Activated B cell treated with CpG ODN at 0.5 μM for 24 hours (primary cell): ENCODE measurements at regions not wholly inside any gene's neighbourhood (a gene's known extent, or its start where the extent isn't known, plus 50 kb on each side); places are given as distances from the start of the nearest gene placed in this dataset.

Experiments
- ATAC-seq: fragments of 200-7000 bp; cut with Tn5 transposase; one replicate; pipeline ENCODE4 v1.10.0; 2021; ENCODE audit warnings: low read depth, mild to moderate bottlenecking, moderate library complexity
- CTCF ChIA-PET: fragments of 350-600 bp; sonication (Branson Sonifier 250); formaldehyde crosslinking; loops from one replicate; lab custom pipeline; 2021; ENCODE audit warnings: antibody characterized with exemption; lab: Charles Lee
- POLR2A ChIA-PET: fragments of 350-600 bp; sonication (Branson Sonifier 250); formaldehyde crosslinking; loops from one replicate; lab custom pipeline; 2021; ENCODE audit warnings: antibody characterized with exemption; lab: Charles Lee
- DNase-seq: peaks from one replicate; pipeline ENCODE4 v3.0.0; 2022
- H3K27ac Mint-ChIP-seq: one replicate; pipeline ENCODE4 v1.8.0; 2020; ENCODE audit warnings: mixed read lengths
- H3K27me3 Mint-ChIP-seq: one replicate; pipeline ENCODE4 v1.8.0; 2021; ENCODE audit warnings: mixed read lengths
- H3K36me3 Mint-ChIP-seq: one replicate; pipeline ENCODE4 v1.8.0; 2021; ENCODE audit warnings: low read depth, mixed read lengths
- H3K4me1 Mint-ChIP-seq: one replicate; pipeline ENCODE4 v1.8.0; 2021; ENCODE audit warnings: mixed read lengths
- H3K4me3 Mint-ChIP-seq: one replicate; pipeline ENCODE4 v1.8.0; 2020; ENCODE audit warnings: mild to moderate bottlenecking, mixed read lengths
- H3K9me3 Mint-ChIP-seq: one replicate; pipeline ENCODE4 v1.8.0; 2020; ENCODE audit warnings: mixed read lengths
- intact Hi-C: fragments of 100-400 bp; cut with micrococcal nuclease; formaldehyde crosslinking; loops from one replicate; pipeline ENCODE4 v1.15.1; 2024
- TF ChIP-seq, protein P1 (sequence below): fragments of 200-600 bp; IDR thresholded peaks from one replicate; pipeline ENCODE4 v1.8.0; 2022; ENCODE audit warnings: antibody characterized with exemption, mild to moderate bottlenecking

DNA sequence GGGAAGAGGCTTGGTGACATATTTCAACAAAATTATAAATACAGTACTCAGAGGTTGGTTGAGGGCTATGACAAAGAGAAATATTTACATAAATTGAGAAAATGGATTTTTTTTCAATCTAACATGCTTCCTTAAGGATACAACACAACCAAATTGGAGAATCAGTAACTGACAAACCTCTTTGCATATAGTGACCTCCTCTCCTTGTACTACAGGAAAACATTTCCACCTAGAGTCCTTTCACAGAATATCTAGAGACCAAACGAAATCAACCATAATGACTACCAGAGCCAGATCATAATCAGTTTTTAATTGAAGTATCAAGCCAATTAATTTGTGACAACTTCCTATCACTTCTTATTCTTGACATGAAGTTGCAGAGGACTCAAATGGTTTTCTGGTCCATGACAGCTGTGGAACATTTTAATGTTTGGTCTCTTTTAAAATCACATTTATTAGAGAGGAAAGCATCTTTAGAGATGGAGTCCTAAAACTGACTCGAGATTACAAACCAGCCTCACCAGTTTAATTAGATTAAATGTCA lies 1636.5 kb upstream of the C9orf72 start:
- intact Hi-C loops: no loop called here
- Mint-ChIP-seq H3K9me3 (no peaks in the 10 kb centered on the region), H3K4me1 (peaks cover 12% of the 10 kb centered on the region), H3K27me3 (peaks cover 32% of the 10 kb centered on the region), H3K4me3 (no peak overlapping the region), H3K27ac (no peak overlapping the region), H3K36me3 (no peaks in the 10 kb centered on the region)
- no peak for DNase-seq
- no peak for ATAC-seq
- ChIA-PET CTCF (no interaction called here), POLR2A (no interaction called here)
- TF ChIP-seq, protein P1, sequence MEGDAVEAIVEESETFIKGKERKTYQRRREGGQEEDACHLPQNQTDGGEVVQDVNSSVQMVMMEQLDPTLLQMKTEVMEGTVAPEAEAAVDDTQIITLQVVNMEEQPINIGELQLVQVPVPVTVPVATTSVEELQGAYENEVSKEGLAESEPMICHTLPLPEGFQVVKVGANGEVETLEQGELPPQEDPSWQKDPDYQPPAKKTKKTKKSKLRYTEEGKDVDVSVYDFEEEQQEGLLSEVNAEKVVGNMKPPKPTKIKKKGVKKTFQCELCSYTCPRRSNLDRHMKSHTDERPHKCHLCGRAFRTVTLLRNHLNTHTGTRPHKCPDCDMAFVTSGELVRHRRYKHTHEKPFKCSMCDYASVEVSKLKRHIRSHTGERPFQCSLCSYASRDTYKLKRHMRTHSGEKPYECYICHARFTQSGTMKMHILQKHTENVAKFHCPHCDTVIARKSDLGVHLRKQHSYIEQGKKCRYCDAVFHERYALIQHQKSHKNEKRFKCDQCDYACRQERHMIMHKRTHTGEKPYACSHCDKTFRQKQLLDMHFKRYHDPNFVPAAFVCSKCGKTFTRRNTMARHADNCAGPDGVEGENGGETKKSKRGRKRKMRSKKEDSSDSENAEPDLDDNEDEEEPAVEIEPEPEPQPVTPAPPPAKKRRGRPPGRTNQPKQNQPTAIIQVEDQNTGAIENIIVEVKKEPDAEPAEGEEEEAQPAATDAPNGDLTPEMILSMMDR: no peak

DNA sequence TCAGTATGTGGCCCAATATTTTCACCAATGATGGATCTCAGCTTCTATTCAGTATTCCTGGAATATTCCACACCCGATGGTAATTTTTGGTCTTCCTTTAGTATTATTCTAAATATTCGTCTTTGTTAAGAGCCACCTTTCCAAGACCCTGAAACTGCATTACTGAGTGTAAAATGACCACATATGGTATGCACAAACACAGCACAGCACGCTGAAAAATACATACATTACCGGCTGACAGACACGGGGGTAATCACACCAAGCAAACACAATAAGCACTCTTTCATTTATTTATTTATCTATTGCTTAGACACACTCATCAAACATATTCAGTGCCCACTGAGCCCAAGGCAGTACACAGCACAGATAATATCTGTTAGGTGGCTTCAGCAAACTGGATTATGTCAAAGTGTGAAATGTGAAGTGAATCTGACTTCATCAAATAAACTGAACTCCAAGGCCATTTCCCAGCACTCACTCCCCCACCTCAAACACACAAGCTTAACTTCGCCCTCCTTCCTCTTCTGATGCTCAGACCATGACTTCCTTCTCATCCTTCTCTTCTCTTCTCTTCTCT lies 1637.8 kb upstream of the C9orf72 start:
- POLR2A ChIA-PET: no interaction called here
- DNase-seq (no peak), ATAC-seq (no peak)
- Mint-ChIP-seq H3K9me3 (no peaks in the 10 kb centered on the region), H3K27me3 (peaks cover 38% of the 10 kb centered on the region), H3K4me1 (peaks cover 12% of the 10 kb centered on the region), H3K27ac (no peak overlapping the region), H3K4me3 (no peak overlapping the region), H3K36me3 (no peaks in the 10 kb centered on the region)
- CTCF ChIA-PET: no interaction called here
- intact Hi-C loops: no loop called here
- TF ChIP-seq, protein P1: no peak

DNA sequence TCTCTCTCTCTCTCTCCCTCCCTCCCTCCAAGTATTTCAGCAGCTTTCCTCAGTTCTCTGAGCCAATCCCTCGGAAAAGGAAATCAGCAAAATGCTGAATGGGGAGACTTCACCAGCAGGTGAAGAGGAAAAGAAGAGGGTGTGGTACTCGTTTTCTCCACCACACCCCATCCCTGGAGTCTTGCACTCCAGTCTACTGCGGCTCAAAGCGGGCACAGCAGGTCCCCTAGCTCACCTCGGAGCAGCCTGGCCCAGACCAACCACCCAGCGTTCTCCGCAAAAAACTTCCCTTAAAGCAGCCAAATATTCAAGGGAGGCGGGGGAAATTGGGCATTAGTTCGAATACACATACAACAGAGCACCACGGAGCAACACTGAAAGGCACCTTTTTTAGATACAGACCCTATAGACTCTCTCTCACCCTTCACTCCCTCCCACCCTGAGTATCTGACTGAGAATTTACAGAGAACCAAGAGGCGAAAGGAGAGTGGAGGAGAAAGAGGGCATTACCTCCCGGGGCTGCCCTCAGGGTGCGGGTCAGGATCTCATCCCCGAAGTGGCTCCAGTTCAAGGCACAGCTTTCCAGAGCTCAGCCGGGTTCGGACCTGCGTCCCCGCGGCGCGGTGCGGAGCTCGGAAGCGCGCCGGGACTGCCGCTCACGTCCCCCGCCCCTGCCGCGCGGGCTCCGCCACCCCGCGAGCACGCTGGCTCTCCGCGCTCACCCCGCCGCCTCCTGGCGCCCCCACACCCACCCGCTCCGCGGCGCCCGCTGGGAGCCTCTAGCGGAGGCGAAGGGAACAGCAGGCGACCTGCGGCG lies 1638.5 kb upstream of the C9orf72 start:
- TF ChIP-seq, protein P1: no peak
- intact Hi-C loops: no loop called here
- H3K27me3 Mint-ChIP-seq: peaks cover 45% of the 10 kb centered on the region
- ChIA-PET CTCF (no interaction called here), POLR2A (no interaction called here)
- H3K9me3 Mint-ChIP-seq: no peaks in the 10 kb centered on the region
- H3K27ac Mint-ChIP-seq: no peak overlapping the region
- H3K4me1 Mint-ChIP-seq: peaks cover 12% of the 10 kb centered on the region
- H3K4me3 Mint-ChIP-seq: no peak overlapping the region
- no peak for DNase-seq
- H3K36me3 Mint-ChIP-seq: no peaks in the 10 kb centered on the region
- peak; percentile 54 for ATAC-seq

DNA sequence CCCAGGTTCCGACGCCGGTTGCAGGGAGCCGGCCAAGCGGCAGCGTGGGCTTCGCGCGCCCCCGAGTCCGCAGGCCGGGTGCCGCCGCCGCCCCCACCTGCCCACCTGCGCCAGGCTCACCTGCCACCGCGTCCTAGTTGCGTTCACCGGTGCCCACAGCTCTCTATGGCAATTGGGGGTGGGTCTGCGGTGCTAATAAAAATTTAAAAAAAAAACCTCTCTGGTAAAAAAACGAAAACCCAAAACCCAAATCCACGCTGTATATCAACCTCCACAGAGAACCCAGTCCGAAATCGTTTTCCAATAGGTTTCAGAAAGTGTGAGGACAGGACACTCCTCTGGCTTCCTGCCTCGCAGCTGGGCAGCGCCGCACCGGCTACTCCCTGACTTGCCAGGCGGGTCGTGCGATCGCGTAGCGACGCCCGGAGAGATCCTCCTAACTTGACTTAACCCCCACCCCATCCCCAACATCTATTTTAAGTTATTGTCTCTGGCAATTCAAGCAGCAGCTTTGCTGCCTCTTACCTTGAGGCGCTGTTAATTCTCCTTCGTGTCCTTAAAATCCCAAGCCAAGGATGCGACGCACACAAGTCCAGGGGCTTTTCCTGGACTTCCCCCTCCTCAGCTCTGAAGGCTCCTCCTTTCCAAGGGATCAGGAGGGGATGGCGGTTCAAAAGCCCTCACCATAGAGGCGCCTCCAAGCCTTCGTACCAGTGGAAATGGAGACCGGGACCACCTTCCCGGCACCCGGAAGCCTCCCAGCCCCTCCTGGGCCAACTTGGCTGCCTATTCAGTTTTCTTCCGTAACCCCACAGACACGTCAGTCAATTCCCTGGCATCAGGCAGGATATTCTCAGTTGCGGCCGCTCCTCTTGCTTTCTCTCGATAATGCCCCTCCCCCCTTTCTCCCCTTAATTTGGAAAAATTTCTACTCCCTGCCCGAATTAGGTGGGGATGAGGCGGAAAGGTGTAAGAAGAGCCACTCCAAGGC lies 1639.4 kb upstream of the C9orf72 start:
- H3K27me3 Mint-ChIP-seq: peaks cover 48% of the 10 kb centered on the region
- intact Hi-C loops: no loop called here

More for the DNA sequence above, 1639.4 kb upstream of the C9orf72 start:
- Mint-ChIP-seq H3K27ac (no peak overlapping the region), H3K9me3 (no peaks in the 10 kb centered on the region), H3K4me3 (no peak overlapping the region), H3K36me3 (no peaks in the 10 kb centered on the region), H3K4me1 (peaks cover 12% of the 10 kb centered on the region)
- TF ChIP-seq, protein P1: no peak
- POLR2A ChIA-PET: no interaction called here
- no peak for DNase-seq
- ATAC-seq: no peak
- CTCF ChIA-PET: no interaction called here
